A673 (cell line): ENCODE measurements at regions not wholly inside any gene's neighbourhood (a gene's known extent, or its start where the extent isn't known, plus 50 kb on each side); places are given as distances from the start of the nearest gene placed in this dataset.

ENCODE experiments used
- BruUV-seq: library from RNA; stranded (reverse); fragments of 400-500 nt; replicated peaks from 2 replicates; lab custom pipeline; 2021; lab: Mats Ljungman, UMichigan
- CTCF ChIA-PET: fragments of 300-600 bp; sonication (Branson Sonifier 250); formaldehyde crosslinking; loops from one replicate; lab custom pipeline; 2022; ENCODE audit warnings: antibody characterized with exemption; lab: Charles Lee
- POLR2A ChIA-PET: fragments of 300-600 bp; sonication (Branson Sonifier 250); formaldehyde crosslinking; loops from one replicate; lab custom pipeline; 2022; ENCODE audit warnings: antibody characterized with exemption; ENCODE audit not compliant: low non-redundant PET; lab: Charles Lee
- DNase-seq: peaks from one replicate; pipeline ENCODE4 v3.0.0-alpha.2; 2015; ENCODE audit warnings: low spot score
- H3K27ac ChIP-seq: fragments of 200-600 bp; sonication (generic); 2 replicates; pipeline ENCODE4 v1.5.1; 2016; ENCODE audit warnings: mixed run types, low read depth, mild to moderate bottlenecking, mixed read lengths, antibody characterized with exemption, low read length; ENCODE audit not compliant: poor library complexity, severe bottlenecking
- H3K27me3 ChIP-seq: fragments of 200-600 bp; sonication (generic); replicated peaks from 2 replicates; pipeline ENCODE4 v1.6.1; 2017; ENCODE audit warnings: mixed run types, low read depth, mild to moderate bottlenecking, mixed read lengths, antibody characterized with exemption, low read length; ENCODE audit not compliant: insufficient read depth, poor library complexity
- H3K36me3 ChIP-seq: fragments of 200-600 bp; sonication (generic); 2 replicates; pipeline ENCODE4 v1.6.1; 2016; ENCODE audit warnings: mixed run types, mild to moderate bottlenecking, mixed read lengths, antibody characterized with exemption, low read length; ENCODE audit not compliant: insufficient read depth, poor library complexity, severe bottlenecking
- H3K4me1 ChIP-seq: fragments of 200-600 bp; sonication (generic); 2 replicates; pipeline ENCODE4 v1.6.1; 2017; ENCODE audit warnings: mixed run types, mild to moderate bottlenecking, mixed read lengths, antibody characterized with exemption, low read length; ENCODE audit not compliant: insufficient read depth, poor library complexity, severe bottlenecking
- H3K4me3 ChIP-seq: fragments of 200-600 bp; sonication (generic); 2 replicates; pipeline ENCODE4 v1.5.1; 2016; ENCODE audit warnings: low read depth, mixed run types, mild to moderate bottlenecking, mixed read lengths, low read length; ENCODE audit not compliant: poor library complexity, severe bottlenecking
- H3K9me3 ChIP-seq: fragments of 200-600 bp; sonication (generic); 2 replicates; pipeline ENCODE4 v1.6.1; 2016; ENCODE audit warnings: mixed run types, low read depth, mild to moderate bottlenecking, mixed read lengths, antibody characterized with exemption, low read length; ENCODE audit not compliant: poor library complexity, severe bottlenecking
- EZH2 ChIP-seq: fragments of 200-600 bp; sonication (generic); IDR thresholded peaks from 2 replicates; pipeline ENCODE4 v1.6.1; 2017; ENCODE audit warnings: borderline replicate concordance, low read depth, mild to moderate bottlenecking, mixed read lengths, antibody characterized with exemption, low read length; ENCODE audit not compliant: poor library complexity, severe bottlenecking
- intact Hi-C: fragments of 100-400 bp; cut with micrococcal nuclease; formaldehyde crosslinking; loops from one replicate; pipeline ENCODE4 v1.10.0; 2022; ENCODE audit not compliant: unreplicated experiment
- TF ChIP-seq, protein P1 (sequence below): fragments of 300-800, 200-600 bp; sonication (generic); conservative IDR thresholded peaks from 2 replicates; pipeline ENCODE4 v1.5.1; 2017; ENCODE audit warnings: low read depth, mild to moderate bottlenecking, antibody characterized with exemption, low read length, moderate library complexity, mixed read lengths

DNA sequence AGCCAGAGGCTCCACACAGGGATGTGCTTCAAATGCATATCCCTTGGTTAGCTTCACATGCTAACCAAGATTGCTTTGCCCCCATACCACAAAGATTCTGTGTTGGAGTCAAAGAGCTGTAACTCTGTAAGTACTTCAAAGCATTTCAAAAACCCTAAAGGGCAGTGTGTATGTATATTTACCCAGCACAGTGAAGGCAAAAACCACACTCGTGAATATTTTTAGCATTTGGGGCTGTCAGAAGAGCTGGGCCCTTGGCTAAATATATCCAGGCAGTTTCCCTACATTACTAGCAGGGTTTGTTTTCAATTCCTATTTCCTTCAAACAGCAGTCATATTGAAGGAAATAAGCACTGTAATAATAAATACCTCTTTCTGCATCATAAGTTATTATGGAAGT, 84.2 kb upstream of the STEAP1B start:
- CTCF ChIA-PET: no interaction called here
- BruUV-seq: no TSS peak

DNA sequence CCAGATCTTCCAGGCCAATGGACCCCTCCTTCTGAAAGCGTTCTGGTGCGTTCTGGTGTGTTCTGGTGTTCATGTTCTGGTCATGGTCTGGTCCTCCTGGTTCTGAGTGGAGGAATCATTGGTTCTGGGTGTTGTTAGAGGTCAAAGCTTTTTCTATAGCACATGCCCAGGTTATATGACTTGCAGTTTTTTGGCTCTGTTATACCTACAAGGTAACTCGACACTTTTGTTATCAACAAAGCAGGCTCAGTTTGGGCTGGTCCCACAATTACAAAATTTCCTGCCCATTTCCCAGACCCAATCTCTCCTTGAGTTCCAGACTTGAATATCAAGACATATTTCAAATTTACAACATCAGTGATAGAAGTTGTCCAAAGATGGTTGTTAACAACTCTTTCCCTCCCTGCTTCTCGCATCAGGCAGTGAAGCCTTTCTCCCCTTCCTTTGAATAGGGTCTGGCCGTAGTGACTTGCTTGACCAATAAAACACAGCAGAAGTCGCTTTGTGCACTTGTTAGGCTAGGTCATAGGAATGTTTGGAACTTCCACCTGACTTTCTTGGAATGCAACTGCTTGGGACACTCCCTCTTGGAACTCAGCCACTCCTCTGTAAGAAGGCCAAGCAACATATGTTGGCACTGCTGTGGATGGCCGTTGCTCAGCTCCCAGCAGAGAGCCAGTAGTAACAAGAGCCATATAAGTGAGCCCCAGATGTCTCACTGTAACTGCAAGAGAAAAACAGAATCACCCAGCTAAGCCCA, 83.1 kb upstream of the STEAP1B start:
- ChIA-PET CTCF (no interaction called here), POLR2A (no interaction called here)
- Histone ChIP-seq H3K27ac (no peak overlapping the region), H3K9me3 (no peaks in the 10 kb centered on the region), H3K27me3 (no peaks in the 10 kb centered on the region), H3K4me3 (no peak overlapping the region), H3K4me1 (peaks cover 7% of the 10 kb centered on the region), H3K36me3 (no peaks in the 10 kb centered on the region)
- intact Hi-C loops: no loop called here
- no peak for TF ChIP-seq EZH2
- TF ChIP-seq, protein P1, sequence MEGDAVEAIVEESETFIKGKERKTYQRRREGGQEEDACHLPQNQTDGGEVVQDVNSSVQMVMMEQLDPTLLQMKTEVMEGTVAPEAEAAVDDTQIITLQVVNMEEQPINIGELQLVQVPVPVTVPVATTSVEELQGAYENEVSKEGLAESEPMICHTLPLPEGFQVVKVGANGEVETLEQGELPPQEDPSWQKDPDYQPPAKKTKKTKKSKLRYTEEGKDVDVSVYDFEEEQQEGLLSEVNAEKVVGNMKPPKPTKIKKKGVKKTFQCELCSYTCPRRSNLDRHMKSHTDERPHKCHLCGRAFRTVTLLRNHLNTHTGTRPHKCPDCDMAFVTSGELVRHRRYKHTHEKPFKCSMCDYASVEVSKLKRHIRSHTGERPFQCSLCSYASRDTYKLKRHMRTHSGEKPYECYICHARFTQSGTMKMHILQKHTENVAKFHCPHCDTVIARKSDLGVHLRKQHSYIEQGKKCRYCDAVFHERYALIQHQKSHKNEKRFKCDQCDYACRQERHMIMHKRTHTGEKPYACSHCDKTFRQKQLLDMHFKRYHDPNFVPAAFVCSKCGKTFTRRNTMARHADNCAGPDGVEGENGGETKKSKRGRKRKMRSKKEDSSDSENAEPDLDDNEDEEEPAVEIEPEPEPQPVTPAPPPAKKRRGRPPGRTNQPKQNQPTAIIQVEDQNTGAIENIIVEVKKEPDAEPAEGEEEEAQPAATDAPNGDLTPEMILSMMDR: no peak
- peak; percentile 25 for DNase-seq
- BruUV-seq: no TSS peak

More for the DNA sequence above, 84.2 kb upstream of the STEAP1B start:
- Histone ChIP-seq H3K27me3 (no peaks in the 10 kb centered on the region), H3K9me3 (no peaks in the 10 kb centered on the region), H3K4me3 (no peak overlapping the region), H3K4me1 (peaks cover 7% of the 10 kb centered on the region), H3K36me3 (no peaks in the 10 kb centered on the region), H3K27ac (no peak overlapping the region)
- POLR2A ChIA-PET: no interaction called here
- DNase-seq: no peak
- TF ChIP-seq, protein P1: no peak
- TF ChIP-seq EZH2: no peak
- intact Hi-C loops: no loop called here

DNA sequence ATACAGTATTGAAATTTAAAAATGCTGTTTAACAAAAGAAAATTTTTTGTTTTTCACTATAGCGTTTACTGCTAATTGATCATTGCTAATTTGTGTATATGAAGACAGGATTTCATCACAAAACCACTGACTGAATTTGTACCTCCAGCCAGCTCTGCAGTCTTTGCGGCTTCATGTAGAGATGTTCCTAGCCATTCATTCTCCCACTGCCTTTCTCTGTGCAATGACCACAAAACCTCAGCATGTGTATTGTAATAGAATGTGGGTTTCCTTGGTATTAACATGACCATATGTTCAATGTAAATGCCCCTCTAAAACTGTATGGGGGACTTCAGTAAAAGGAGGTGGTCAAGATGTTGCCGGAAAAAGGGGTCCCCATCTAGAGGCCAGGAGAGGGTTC, 81.1 kb upstream of the STEAP1B start:
- Histone ChIP-seq H3K27me3 (no peaks in the 10 kb centered on the region), H3K36me3 (no peaks in the 10 kb centered on the region), H3K4me1 (peaks cover 10% of the 10 kb centered on the region), H3K4me3 (no peak overlapping the region), H3K9me3 (no peaks in the 10 kb centered on the region), H3K27ac (no peak overlapping the region)
- no peak for TF ChIP-seq EZH2
- TF ChIP-seq, protein P1: no peak
- BruUV-seq: no TSS peak
- DNase-seq: no peak
- intact Hi-C loops: no loop called here
- ChIA-PET CTCF (interaction anchor here (0.5 kb wide), 1 partner anchor 967 kb away, joined by 5 read pairs; no protein-coding TSS in a partner anchor), POLR2A (no interaction called here)
